LHCN-M2 (cell line): ENCODE measurements at regions not wholly inside any gene's neighbourhood (a gene's known extent, or its start where the extent isn't known, plus 50 kb on each side); places are given as distances from the start of the nearest gene placed in this dataset.

Experiments used
- DNase-seq: peaks from one replicate; pipeline ENCODE4 v3.0.0-alpha.2; 2012; ENCODE audit warnings: low read depth

- DNase-seq: no peak
Observed at GRCh38 chr1:38547321-38547720, 312.3 kb downstream of the RRAGC start.

- DNase-seq: peak; percentile 1
Observed at GRCh38 chr1:38546636-38547035, 312.9 kb downstream of the RRAGC start.

GRCh38 chr1:38541223-38541622, 318.3 kb downstream of the RRAGC start:
- no peak for DNase-seq

- DNase-seq: no peak
Observed at GRCh38 chr1:38539931-38540330, 319.6 kb downstream of the RRAGC start.

- no peak for DNase-seq
Observed at GRCh38 chr1:38538834-38539233, 320.7 kb downstream of the RRAGC start.

GRCh38 chr1:38536089-38536488, 323.5 kb downstream of the RRAGC start:
- no peak for DNase-seq

- no peak for DNase-seq
Observed at GRCh38 chr1:38534473-38534823, 325.1 kb downstream of the RRAGC start.

GRCh38 chr1:38533772-38534472, 325.6 kb downstream of the RRAGC start:
- no peak for DNase-seq

- no peak for DNase-seq
Observed at GRCh38 chr1:38530957-38531356, 328.6 kb downstream of the RRAGC start.

GRCh38 chr1:38529946-38530345, 329.6 kb downstream of the RRAGC start:
- DNase-seq: no peak

GRCh38 chr1:38529391-38529790, 330.2 kb downstream of the RRAGC start:
- no peak for DNase-seq

GRCh38 chr1:38528623-38529022, 330.9 kb downstream of the RRAGC start:
- no peak for DNase-seq

- DNase-seq: no peak
Observed at GRCh38 chr1:38527373-38527966, 332.1 kb downstream of the RRAGC start.

GRCh38 chr1:38526046-38526445, 333.5 kb downstream of the RRAGC start:
- DNase-seq: no peak

- DNase-seq: no peak
Observed at GRCh38 chr1:38525343-38526043, 334.1 kb downstream of the RRAGC start.

GRCh38 chr1:38524025-38524641, 335.4 kb downstream of the RRAGC start:
- DNase-seq: no peak

- no peak for DNase-seq
Observed at GRCh38 chr1:38523568-38523939, 336.0 kb downstream of the RRAGC start.

- DNase-seq: no peak
Observed at GRCh38 chr1:38522915-38523567, 336.5 kb downstream of the RRAGC start.

GRCh38 chr1:38516560-38516959, 343.0 kb downstream of the RRAGC start:
- no peak for DNase-seq

- DNase-seq: no peak
Observed at GRCh38 chr1:38512789-38513188, 346.8 kb downstream of the RRAGC start.

GRCh38 chr1:38512024-38512767, 347.4 kb downstream of the RRAGC start:
- DNase-seq: no peak
